GM21423 (cell line): ENCODE measurements at regions not wholly inside any gene's neighbourhood (a gene's known extent, or its start where the extent isn't known, plus 50 kb on each side); places are given as distances from the start of the nearest gene placed in this dataset.
"Not testable (repeated sequence)": the region's sequence is repeated elsewhere in the genome, so short reads cannot be mapped to it uniquely, and the experiment has no call there.

Experiments
- ATAC-seq: cut with Tn5 transposase; IDR thresholded peaks from one replicate; pipeline ENCODE4 v1.9.1; 2021; ENCODE audit warnings: mild to moderate bottlenecking, moderate library complexity; ENCODE audit not compliant: unreplicated experiment

- ATAC-seq, result no peak
Measured at GRCh38 chr9:129547063-129547462, 73.8 kb downstream of the C9orf50 start.

GRCh38 chr9:129545876-129546275 is 75.0 kb downstream of the C9orf50 start:
- not testable (repeated sequence) for ATAC-seq

- no peak for ATAC-seq
Measured at GRCh38 chr9:129544761-129545160, 76.1 kb downstream of the C9orf50 start.

- ATAC-seq, result no peak
Measured at GRCh38 chr9:129542741-129543140, 78.2 kb downstream of the C9orf50 start.

- ATAC-seq, result no peak
Measured at GRCh38 chr9:129541270-129541669, 79.6 kb downstream of the C9orf50 start.

GRCh38 chr9:129539446-129539845 is 81.5 kb downstream of the C9orf50 start:
- ATAC-seq, result no peak

- not testable (repeated sequence) for ATAC-seq
Measured at GRCh38 chr9:129531860-129532402, 89.0 kb downstream of the C9orf50 start.

- ATAC-seq, result not testable (repeated sequence)
Measured at GRCh38 chr9:129527955-129528354, 92.9 kb downstream of the C9orf50 start.

GRCh38 chr9:129525656-129526196 is 95.2 kb downstream of the C9orf50 start:
- ATAC-seq, result no peak

- no peak for ATAC-seq
Measured at GRCh38 chr9:129524582-129525270, 96.2 kb downstream of the C9orf50 start.

GRCh38 chr9:129523943-129524581 is 96.8 kb downstream of the C9orf50 start:
- ATAC-seq, result no peak

GRCh38 chr9:129522351-129522750 is 98.5 kb downstream of the C9orf50 start:
- no peak for ATAC-seq

- no peak for ATAC-seq
Measured at GRCh38 chr9:129520082-129520481, 100.8 kb downstream of the C9orf50 start.

GRCh38 chr9:129518074-129518473 is 102.8 kb downstream of the C9orf50 start:
- no peak for ATAC-seq

- no peak for ATAC-seq
Measured at GRCh38 chr9:129517006-129517405, 103.9 kb downstream of the C9orf50 start.

GRCh38 chr9:129514891-129515290 is 106.0 kb downstream of the C9orf50 start:
- no peak for ATAC-seq

- ATAC-seq, result no peak
Measured at GRCh38 chr9:129514497-129514867, 106.4 kb downstream of the C9orf50 start.

- no peak for ATAC-seq
Measured at GRCh38 chr9:129513856-129514496, 106.9 kb downstream of the C9orf50 start.

- no peak for ATAC-seq
Measured at GRCh38 chr9:129513282-129513681, 107.6 kb downstream of the C9orf50 start.

GRCh38 chr9:129511285-129511900 is 109.5 kb downstream of the C9orf50 start:
- no peak for ATAC-seq

- ATAC-seq, result no peak
Measured at GRCh38 chr9:129509533-129509928, 111.4 kb downstream of the C9orf50 start.
